K562 (cell line): ENCODE measurements at regions not wholly inside any gene's neighbourhood (a gene's known extent, or its start where the extent isn't known, plus 50 kb on each side); places are given as distances from the start of the nearest gene placed in this dataset.
"Not testable (repeated sequence)": the region's sequence is repeated elsewhere in the genome, so short reads cannot be mapped to it uniquely, and the experiment has no call there.

Experiments
- ATAC-seq: fragments of 200-7000 bp; cut with Tn5 transposase; 3 replicates; pipeline ENCODE4 v1.9.1; 2020; ENCODE audit warnings: moderate library complexity
- BruUV-seq: library from RNA; stranded (reverse); fragments of 400-500 nt; replicated peaks from 2 replicates; lab custom pipeline; 2021; lab: Mats Ljungman, UMichigan
- CTCF ChIA-PET: fragments of 300-600 bp; formaldehyde crosslinking; extraction: SDS; loops from one replicate; lab custom pipeline; 2021; ENCODE audit warnings: low intra/inter-chr PET ratio; lab: Yijun Ruan, JAX
- POLR2A ChIA-PET: fragments of 300-600, 350-650 bp; sonication (Branson Sonifier 250); formaldehyde crosslinking; extraction: SDS; loops from one replicate; lab custom pipeline; 2021; ENCODE audit warnings: antibody characterized with exemption, inconsistent platforms; lab: Yijun Ruan, JAX
- DNase-seq, 4 experiments: peaks; one replicate each; pipeline versions ENCODE4 v3.0.0 to v3.0.0-alpha.2; 2011 to 2018; ENCODE audit warnings: low spot score in 3 of 4, mixed read lengths in 3 of 4; ENCODE audit errors: extremely low read depth in 1 of 4
- FAIRE-seq: peaks from 2 replicates; lab custom pipeline; 2011; peaks lifted over from hg19 to GRCh38; lab: Jason Lieb, UNC
- H2AFZ ChIP-seq: 2 replicates; pipeline ENCODE4 v1.6.0; 2011; ENCODE audit warnings: low read depth, low read length, control low read depth, inconsistent platforms
- H3K27ac ChIP-seq: fragments of 200-600 bp; 3 replicates; pipeline ENCODE4 v1.8.0; 2011; ENCODE audit warnings: low read depth, mild to moderate bottlenecking, control low read depth, inconsistent platforms, low read length, moderate library complexity, mixed read lengths; ENCODE audit errors: extremely low read depth
- H3K27me3 ChIP-seq, 2 experiments: fragments of 300-600 bp in 1 of 2; 2 replicates in 1 of 2; 3 replicates in 1 of 2; pipeline versions ENCODE4 v1.6.0 to v1.8.0; 2011; ENCODE audit warnings: inconsistent platforms in 2 of 2, low read length in 2 of 2, mild to moderate bottlenecking in 1 of 2, mixed read lengths in 1 of 2, moderate library complexity in 1 of 2; ENCODE audit not compliant: control insufficient read depth in 2 of 2, insufficient read depth in 2 of 2
- H3K36me3 ChIP-seq: fragments of 300-600 bp; 3 replicates; pipeline ENCODE4 v1.8.0; 2011; ENCODE audit warnings: mild to moderate bottlenecking, low read length, inconsistent platforms; ENCODE audit not compliant: control insufficient read depth, insufficient read depth
- H3K4me1 ChIP-seq, 2 experiments: fragments of 200-600 bp in 1 of 2; replicated peaks in 1 of 2; 2 replicates in 1 of 2; 3 replicates in 1 of 2; pipeline versions ENCODE4 v1.5.1 to v1.8.0; 2011; ENCODE audit warnings: inconsistent platforms in 2 of 2, low read length in 2 of 2, mild to moderate bottlenecking in 1 of 2, mixed read lengths in 1 of 2, moderate library complexity in 1 of 2; ENCODE audit not compliant: control insufficient read depth in 2 of 2, insufficient read depth in 2 of 2
- H3K4me2 ChIP-seq: 2 replicates; pipeline ENCODE4 v1.6.1; 2011; ENCODE audit warnings: low read length, control low read depth, inconsistent platforms, mixed read lengths; ENCODE audit not compliant: insufficient read depth
- H3K4me3 ChIP-seq: fragments of 200-600 bp; sonication (generic), shearing (Covaris generic); 2 replicates; pipeline ENCODE4 v1.5.1; 2016; ENCODE audit warnings: control low read depth, inconsistent platforms
- H3K79me2 ChIP-seq: fragments of 200-600 bp; 3 replicates; pipeline ENCODE4 v1.8.0; 2011; ENCODE audit warnings: low read length, inconsistent platforms; ENCODE audit not compliant: control insufficient read depth, insufficient read depth
- H3K9ac ChIP-seq, 2 experiments: 2 replicates each; pipeline versions ENCODE4 v1.6.0 to v1.6.1; 2011; ENCODE audit warnings: low read depth in 2 of 2, low read length in 2 of 2, control low read depth in 1 of 2, inconsistent platforms in 1 of 2, mild to moderate bottlenecking in 1 of 2, mixed read lengths in 1 of 2; ENCODE audit not compliant: insufficient read depth in 1 of 2
- H3K9me1 ChIP-seq: one replicate; pipeline ENCODE4 v1.6.0; 2011; ENCODE audit warnings: inconsistent platforms, mild to moderate bottlenecking, low read length, moderate library complexity; ENCODE audit not compliant: control insufficient read depth, insufficient read depth
- H3K9me3 ChIP-seq: replicated peaks from 2 replicates; pipeline ENCODE4 v1.5.1; 2011; ENCODE audit warnings: low read depth, low read length, inconsistent platforms; ENCODE audit not compliant: control insufficient read depth, insufficient read depth
- H4K20me1 ChIP-seq: replicated peaks from 2 replicates; pipeline ENCODE4 v1.6.1; 2011; ENCODE audit warnings: low read length, inconsistent platforms, mixed read lengths; ENCODE audit not compliant: control insufficient read depth, insufficient read depth
- in situ Hi-C: fragments of 300-500 bp; cut with MboI; formaldehyde crosslinking; loops from 4 replicates; pipeline ENCODE4 v1.15.0; 2018; ENCODE audit warnings: inconsistent platforms, mixed read lengths
- intact Hi-C: fragments of 100-400 bp; cut with micrococcal nuclease; formaldehyde crosslinking; loops from 2 replicates; pipeline ENCODE4 v1.14.2; 2022
- TF ChIP-seq, protein P1 (sequence below), 2 experiments: fragments of 450-650 bp; IDR thresholded peaks; 2 replicates each; pipeline ENCODE4 v1.6.1; 2016; ENCODE audit warnings: mild to moderate bottlenecking in 2 of 2, borderline replicate concordance in 1 of 2, low read depth in 1 of 2, moderate library complexity in 1 of 2
- TF ChIP-seq, protein P2 (sequence below): sonication (generic); formaldehyde crosslinking; IDR thresholded peaks from 2 replicates; pipeline ENCODE4 v1.8.0; 2022; ENCODE audit warnings: mild to moderate bottlenecking, missing genetic modification reagents

DNA sequence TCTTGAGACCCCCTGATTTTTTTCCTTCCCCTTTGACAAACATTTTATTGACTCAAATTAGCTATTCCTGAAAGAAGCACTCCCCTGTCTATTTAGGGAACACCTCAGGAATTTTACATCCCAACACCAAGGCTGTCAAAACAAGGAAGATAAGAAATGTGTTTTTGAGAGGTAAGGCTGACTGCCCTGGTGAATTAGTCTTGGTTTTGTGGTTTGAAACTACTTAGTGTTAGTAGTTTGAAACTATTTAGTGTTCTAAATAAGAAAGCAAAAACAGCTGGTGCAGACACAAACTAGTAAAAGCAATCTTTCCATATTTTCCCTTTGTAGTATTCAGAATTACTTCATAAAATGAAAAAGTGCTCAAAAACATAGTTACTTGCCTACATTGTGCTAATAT lies 120.7 kb downstream of the PCSK1 start (continued):
- TF ChIP-seq, protein P1, sequence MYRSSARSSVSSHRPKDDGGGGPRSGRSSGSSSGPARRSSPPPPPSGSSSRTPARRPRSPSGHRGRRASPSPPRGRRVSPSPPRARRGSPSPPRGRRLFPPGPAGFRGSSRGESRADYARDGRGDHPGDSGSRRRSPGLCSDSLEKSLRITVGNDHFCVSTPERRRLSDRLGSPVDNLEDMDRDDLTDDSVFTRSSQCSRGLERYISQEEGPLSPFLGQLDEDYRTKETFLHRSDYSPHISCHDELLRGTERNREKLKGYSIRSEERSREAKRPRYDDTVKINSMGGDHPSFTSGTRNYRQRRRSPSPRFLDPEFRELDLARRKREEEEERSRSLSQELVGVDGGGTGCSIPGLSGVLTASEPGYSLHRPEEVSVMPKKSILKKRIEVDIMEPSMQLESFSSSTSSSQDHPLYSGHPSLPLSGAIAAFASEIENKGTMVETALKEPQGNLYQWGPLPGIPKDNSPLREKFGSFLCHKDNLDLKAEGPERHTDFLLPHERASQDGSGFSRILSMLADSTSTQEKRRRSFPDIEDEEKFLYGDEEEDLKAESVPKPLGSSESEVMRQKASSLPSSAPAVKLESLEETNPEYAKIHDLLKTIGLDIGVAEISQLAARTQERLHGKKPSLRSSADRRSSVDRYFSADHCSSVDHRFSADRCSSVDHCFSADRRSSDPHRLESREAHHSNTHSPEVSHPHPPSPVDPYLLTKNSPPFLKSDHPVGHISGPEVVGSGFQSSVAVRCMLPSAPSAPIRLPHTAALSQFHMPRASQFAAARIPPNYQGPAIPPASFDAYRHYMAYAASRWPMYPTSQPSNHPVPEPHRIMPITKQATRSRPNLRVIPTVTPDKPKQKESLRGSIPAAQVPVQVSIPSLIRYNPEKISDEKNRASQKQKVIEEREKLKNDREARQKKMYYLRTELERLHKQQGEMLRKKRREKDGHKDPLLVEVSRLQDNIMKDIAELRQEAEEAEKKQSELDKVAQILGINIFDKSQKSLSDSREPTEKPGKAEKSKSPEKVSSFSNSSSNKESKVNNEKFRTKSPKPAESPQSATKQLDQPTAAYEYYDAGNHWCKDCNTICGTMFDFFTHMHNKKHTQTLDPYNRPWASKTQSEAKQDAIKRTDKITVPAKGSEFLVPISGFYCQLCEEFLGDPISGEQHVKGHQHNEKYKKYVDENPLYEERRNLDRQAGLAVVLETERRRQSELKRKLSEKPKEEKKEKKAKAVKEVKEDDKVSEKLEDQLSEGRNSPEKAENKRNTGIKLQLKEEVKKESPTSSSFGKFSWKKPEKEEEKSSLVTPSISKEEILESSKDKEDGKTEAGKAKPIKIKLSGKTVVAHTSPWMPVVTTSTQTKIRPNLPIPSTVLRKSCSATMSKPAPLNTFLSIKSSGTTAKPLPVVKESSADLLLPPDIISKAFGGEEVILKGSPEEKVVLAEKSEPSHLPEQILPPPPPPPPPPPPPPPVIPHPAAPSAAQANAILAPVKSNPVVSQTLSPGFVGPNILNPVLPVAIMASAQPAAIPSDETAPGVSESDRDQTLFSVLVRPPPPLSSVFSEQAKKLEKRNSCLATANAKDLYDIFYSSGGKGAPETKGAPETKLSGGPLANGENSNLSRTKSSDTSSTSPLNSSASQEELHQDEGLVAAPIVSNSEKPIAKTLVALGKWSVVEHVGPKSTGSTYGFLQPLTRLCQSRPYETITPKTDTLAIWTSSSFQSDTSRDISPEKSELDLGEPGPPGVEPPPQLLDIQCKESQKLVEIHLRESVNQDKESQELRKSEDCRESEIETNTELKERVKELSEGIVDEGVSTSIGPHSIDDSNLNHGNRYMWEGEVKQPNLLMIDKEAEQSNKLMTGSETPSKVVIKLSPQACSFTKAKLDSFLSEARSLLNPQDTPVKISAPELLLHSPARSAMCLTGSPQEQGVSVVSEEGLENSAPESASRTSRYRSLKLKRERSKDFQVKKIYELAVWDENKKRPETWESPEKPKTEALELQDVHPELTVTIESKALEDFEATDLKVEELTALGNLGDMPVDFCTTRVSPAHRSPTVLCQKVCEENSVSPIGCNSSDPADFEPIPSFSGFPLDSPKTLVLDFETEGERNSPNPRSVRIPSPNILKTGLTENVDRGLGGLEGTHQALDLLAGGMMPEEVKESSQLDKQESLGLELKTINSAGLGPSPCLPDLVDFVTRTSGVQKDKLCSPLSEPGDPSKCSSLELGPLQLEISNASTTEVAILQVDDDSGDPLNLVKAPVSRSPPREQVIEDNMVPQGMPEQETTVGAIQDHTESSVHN (IDR thresholded peaks at IDR 0.05; ENCODE audit: borderline replicate concordance in 1 of 2, low read depth in 1 of 2), result no peak
- TF ChIP-seq, protein P2, sequence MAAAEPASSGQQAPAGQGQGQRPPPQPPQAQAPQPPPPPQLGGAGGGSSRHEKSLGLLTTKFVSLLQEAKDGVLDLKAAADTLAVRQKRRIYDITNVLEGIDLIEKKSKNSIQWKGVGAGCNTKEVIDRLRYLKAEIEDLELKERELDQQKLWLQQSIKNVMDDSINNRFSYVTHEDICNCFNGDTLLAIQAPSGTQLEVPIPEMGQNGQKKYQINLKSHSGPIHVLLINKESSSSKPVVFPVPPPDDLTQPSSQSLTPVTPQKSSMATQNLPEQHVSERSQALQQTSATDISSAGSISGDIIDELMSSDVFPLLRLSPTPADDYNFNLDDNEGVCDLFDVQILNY, result no peak

DNA sequence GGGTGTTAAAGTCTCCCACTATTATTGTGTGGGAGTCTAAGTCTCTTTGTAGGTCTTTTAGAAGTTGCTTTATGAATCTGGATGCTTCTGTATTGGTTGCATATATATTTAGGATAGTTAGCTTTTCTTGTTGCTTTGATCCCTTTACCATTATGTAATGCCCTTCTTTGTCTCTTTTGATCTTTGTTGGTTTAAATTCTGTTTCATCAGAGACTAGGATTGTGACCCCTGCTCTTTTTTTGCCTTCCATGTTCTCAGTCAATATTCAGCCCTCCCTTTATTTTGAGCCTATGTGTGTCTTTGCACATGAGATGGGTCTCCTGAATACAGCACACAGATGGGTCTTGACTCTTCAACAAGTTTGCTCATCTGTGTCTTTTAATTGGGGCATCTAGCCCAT lies 126.0 kb downstream of the PCSK1 start:
- H4K20me1 ChIP-seq, BruUV-seq, FAIRE-seq: not testable (repeated sequence)

More for the DNA sequence above, 126.0 kb downstream of the PCSK1 start:
- POLR2A ChIA-PET, DNase-seq, H3K9ac ChIP-seq, H3K36me3 ChIP-seq, H3K27ac ChIP-seq, H3K4me1 ChIP-seq, H3K79me2 ChIP-seq, H3K27me3 ChIP-seq, H3K9me1 ChIP-seq, H3K4me3 ChIP-seq, ATAC-seq, H3K4me2 ChIP-seq, intact Hi-C loops, H3K9me3 ChIP-seq, H2AFZ ChIP-seq, in situ Hi-C loops, CTCF ChIA-PET: not testable (repeated sequence)
